Astrocyte of the spinal cord (primary cell): ENCODE measurements at regions not wholly inside any gene's neighbourhood (a gene's known extent, or its start where the extent isn't known, plus 50 kb on each side); places are given as distances from the start of the nearest gene placed in this dataset.

Experiments
- DNase-seq: peaks from one replicate; pipeline ENCODE4 v3.0.0; 2011; ENCODE audit warnings: low read depth, low spot score
- H3K4me3 ChIP-seq: 2 replicates; pipeline ENCODE4 v1.5.1; 2011; ENCODE audit warnings: low read depth, mild to moderate bottlenecking, low read length, moderate library complexity
- CTCF ChIP-seq: IDR thresholded peaks from 2 replicates; pipeline ENCODE4 v1.5.1; 2012; ENCODE audit warnings: low read depth, mild to moderate bottlenecking, low read length, inconsistent platforms
- in situ Hi-C: cut with HindIII; loops from 2 replicates; pipeline ENCODE4 v1.10.0; 2017; ENCODE audit warnings: low sequenced_read_pairs

DNA sequence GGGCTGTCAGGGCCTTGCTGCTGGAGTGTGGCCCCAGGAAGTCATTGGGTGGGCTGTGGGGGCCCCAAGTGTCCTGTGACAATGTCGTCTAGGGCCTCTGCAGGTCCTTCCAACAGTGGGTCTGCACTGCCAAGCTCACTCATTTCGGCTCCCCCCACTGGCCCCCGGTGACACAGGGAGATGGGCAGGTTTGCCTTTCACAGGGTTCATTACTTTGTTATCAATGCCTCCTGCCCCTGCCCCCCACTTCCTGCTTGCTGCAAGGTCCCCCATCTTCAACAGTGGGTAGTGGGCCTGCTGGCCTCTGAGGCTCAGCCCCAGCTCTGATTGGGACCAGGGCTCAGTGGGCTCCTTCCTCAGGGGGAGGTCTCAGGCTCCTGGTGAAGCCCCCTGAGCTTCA, 149.8 kb downstream of the URI1 start:
- H3K4me3 ChIP-seq, result no peak overlapping the region
- in situ Hi-C loops, result no loop called here
- TF ChIP-seq CTCF, result no peak
- DNase-seq, result no peak

DNA sequence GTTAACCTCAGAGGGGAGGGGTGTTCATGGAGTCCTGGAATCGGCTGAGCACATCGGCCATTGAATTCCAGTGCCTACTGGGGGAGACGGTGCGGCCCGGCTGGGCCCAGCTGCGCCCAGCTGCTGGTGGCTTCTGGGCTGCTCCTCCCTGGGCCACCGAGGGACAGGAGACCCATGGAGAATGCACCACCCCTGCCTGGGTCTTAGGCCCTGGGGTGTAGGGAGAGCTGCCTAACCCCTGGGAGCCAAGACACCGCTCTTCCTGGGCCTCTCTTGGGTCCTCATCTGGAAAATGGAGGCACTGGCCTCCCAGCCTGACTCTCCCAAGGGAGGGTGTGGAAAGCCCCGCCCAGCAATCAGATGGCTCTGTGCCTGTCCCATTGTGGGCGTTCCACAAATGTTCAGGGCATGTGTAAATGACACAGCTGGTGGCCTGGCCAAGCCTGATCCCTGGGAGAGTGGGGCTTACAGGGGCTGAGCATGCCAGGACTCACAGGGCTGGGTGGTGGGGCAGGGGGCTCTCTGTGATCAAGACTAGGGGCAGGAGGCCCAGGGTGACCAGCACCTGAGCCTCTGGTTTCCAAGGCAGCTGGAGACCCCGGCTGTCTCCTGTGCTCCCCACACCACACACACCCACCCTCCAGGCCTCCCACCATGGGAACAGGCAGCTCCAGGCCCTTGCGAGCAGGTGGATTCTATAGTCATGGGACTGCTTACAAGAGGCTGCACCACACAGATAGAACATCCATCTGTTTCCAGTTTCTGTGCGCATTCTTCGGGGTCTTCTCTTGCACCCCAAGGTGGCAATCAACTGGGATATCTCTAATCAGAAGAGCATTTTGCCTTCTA, 150.9 kb downstream of the URI1 start:
- no peak overlapping the region for H3K4me3 ChIP-seq
- in situ Hi-C loops, result no loop called here
- DNase-seq, result no peak
- TF ChIP-seq CTCF, result no peak

DNA sequence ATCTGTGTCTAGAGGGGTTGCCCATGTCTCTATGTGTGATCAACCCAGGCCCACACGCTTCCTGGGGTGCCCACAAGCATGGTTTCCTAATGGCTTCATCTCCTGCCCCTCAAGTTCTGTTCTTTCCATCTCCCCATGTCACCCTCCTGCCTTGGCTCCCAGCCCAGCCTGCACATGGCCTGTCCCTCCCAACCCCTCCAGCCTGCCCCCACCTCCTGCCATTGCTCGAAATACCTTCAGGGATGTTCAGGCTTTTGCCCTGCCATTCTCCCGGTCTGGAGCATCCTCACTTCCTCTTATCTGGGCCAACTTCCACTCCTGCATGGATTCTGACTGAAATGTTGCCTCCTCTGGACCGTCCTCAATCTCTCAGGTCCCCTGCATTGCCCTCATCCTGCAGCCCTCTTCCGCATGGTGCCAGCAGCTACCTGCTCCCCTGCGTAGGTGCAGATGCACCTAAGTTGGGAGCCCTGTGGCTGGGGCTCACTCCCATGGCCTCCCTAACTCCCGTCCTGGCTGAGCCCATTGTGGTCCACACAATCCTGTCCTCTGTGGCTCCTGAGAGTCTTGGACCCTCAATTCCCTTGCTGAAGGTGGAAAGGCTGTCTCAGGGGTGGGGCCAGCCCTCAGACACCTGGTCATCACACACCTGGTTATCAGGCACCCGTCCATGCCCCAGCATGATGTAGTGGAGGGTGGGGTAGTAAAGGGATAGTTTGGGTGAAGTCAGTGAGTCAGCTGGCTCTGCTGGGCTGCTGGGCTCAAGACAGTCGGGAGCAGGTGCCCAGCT, 152.1 kb downstream of the URI1 start:
- in situ Hi-C loops, result no loop called here
- no peak overlapping the region for H3K4me3 ChIP-seq
- TF ChIP-seq CTCF, result no peak
- no peak for DNase-seq

- no peak overlapping the region for H3K4me3 ChIP-seq
- in situ Hi-C loops, result no loop called here
- TF ChIP-seq CTCF, result no peak
- no peak for DNase-seq
These were observed 152.7 kb downstream of the URI1 start for GRCh38 chr19:30094756-30095140.

DNA sequence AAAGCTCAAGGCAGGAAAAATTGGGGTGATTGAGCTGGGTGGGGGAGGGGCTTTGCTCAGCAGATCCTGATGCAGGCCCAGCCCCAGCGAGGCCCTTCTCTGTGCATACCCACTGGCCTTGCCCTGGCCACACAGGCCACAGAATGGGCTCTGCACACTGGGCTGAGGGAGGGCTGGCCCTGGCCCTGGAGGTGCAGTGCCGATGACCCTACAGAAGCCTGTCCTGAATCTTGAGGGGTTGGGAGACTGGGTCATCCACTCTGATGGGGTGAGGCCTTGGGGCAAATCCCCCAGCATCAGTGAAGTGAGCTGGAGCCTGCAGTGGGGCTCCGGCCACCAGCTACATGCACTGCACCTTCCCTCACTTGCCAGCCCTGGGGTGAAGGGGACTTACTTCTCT, 153.1 kb downstream of the URI1 start:
- H3K4me3 ChIP-seq, result no peak overlapping the region
- in situ Hi-C loops, result no loop called here
- no peak for DNase-seq
- TF ChIP-seq CTCF, result no peak

GRCh38 chr19:30096596-30097370, 154.7 kb downstream of the URI1 start:
- DNase-seq, result no peak
- TF ChIP-seq CTCF, result no peak
- H3K4me3 ChIP-seq, result no peak overlapping the region
- in situ Hi-C loops, result no loop called here
